ENCODE measurements at regions not wholly inside any gene's neighbourhood (a gene's known extent, or its start where the extent isn't known, plus 50 kb on each side); places are given as distances from the start of the nearest gene placed in this dataset.

DNA sequence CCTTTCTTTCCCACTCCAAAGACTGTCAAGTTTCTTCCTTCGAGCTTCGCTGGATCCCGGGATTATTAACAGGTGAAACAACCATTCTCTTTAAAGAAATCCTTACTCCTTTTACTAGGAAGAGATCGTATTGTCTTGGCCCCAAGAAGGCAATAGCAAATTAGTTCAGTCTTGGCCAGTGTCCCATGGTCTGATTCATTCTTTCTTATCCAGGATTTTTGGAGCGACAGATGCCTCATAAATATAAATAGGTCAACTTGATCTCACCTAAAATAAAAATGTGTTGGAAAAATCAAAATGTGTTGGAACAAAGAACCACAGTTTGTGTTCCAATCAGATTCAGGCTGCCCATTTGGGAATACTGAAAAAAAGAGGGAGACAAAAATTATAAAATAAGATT, 140.1 kb upstream of the TMEM108 start:
- whole genome bisulfite sequencing (ENCODE audit: low lambda C conversion rate, missing lambda C conversion rate): 93% methylated on average over 5 of the region's 5 CpGs
- no peak overlapping the region for H3K4me2 ChIP-seq

DNA sequence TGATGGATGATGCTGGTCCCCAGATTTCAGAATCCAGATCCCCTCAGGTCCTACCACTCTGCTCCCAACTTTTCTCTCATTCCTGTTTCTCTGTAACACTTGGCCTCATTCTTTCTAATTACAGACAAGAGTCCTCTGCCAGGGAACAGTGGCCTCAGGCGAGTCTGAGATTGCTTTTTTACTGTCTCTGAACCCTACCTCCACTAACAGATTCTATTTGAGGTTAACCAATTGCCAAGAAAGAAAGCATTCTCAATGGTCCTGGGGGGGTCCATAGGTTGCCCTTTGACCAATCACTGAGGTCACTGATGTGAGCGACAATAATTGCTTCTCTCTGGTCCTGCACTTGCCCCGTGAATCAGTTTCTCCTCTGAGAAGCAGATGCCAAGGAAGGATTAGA, 145.2 kb upstream of the TMEM108 start:
- H3K9me2 ChIP-seq (replicated peaks; ENCODE audit: insufficient read depth): no peaks in the 10 kb centered on the region
- no peaks in the 10 kb centered on the region for H3K4me1 ChIP-seq (ENCODE audit: insufficient read depth)
- DNase-seq (ENCODE audit: low spot score): no peak
- H3K4me3 ChIP-seq: no peak overlapping the region
- no peaks in the 10 kb centered on the region for H3K36me3 ChIP-seq (replicated peaks; ENCODE audit: insufficient read depth, low read depth)
- H3K27me3 ChIP-seq: no peaks in the 10 kb centered on the region
- no peak overlapping the region for H3K27ac ChIP-seq
- no peak overlapping the region for H2AFZ ChIP-seq
- 57% methylated on average over 3 of the region's 3 CpGs for WGBS (ENCODE audit: low lambda C conversion rate, missing lambda C conversion rate)
- H4K20me1 ChIP-seq (ENCODE audit: insufficient read depth, poor library complexity, severe bottlenecking): no peaks in the 10 kb centered on the region
- no peak for TF ChIP-seq EZH2phosphoT487 (IDR thresholded peaks at IDR 0.05; ENCODE audit: low read depth, severe bottlenecking, unreplicated experiment)
- no peak for TF ChIP-seq EZH2 (IDR thresholded peaks at IDR 0.05; ENCODE audit: borderline replicate concordance)
- TF ChIP-seq, protein P1, sequence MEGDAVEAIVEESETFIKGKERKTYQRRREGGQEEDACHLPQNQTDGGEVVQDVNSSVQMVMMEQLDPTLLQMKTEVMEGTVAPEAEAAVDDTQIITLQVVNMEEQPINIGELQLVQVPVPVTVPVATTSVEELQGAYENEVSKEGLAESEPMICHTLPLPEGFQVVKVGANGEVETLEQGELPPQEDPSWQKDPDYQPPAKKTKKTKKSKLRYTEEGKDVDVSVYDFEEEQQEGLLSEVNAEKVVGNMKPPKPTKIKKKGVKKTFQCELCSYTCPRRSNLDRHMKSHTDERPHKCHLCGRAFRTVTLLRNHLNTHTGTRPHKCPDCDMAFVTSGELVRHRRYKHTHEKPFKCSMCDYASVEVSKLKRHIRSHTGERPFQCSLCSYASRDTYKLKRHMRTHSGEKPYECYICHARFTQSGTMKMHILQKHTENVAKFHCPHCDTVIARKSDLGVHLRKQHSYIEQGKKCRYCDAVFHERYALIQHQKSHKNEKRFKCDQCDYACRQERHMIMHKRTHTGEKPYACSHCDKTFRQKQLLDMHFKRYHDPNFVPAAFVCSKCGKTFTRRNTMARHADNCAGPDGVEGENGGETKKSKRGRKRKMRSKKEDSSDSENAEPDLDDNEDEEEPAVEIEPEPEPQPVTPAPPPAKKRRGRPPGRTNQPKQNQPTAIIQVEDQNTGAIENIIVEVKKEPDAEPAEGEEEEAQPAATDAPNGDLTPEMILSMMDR (IDR thresholded peaks at IDR 0.05; ENCODE audit: poor library complexity): no peak
- H3K9me3 ChIP-seq (ENCODE audit: low read depth): no peaks in the 10 kb centered on the region
- H3K79me2 ChIP-seq: no peaks in the 10 kb centered on the region
- H3K4me2 ChIP-seq: no peak overlapping the region

More for the DNA sequence above, 140.1 kb upstream of the TMEM108 start:
- no peak overlapping the region for H2AFZ ChIP-seq
- no peak for DNase-seq (ENCODE audit: low spot score)
- no peaks in the 10 kb centered on the region for H4K20me1 ChIP-seq (ENCODE audit: insufficient read depth, poor library complexity, severe bottlenecking)
- no peaks in the 10 kb centered on the region for H3K27me3 ChIP-seq
- no peak overlapping the region for H3K4me3 ChIP-seq
- H3K9me2 ChIP-seq (replicated peaks; ENCODE audit: insufficient read depth): no peaks in the 10 kb centered on the region
- no peaks in the 10 kb centered on the region for H3K79me2 ChIP-seq
- no peaks in the 10 kb centered on the region for H3K4me1 ChIP-seq (ENCODE audit: insufficient read depth)
- no peaks in the 10 kb centered on the region for H3K9me3 ChIP-seq (ENCODE audit: low read depth)
- TF ChIP-seq EZH2 (IDR thresholded peaks at IDR 0.05; ENCODE audit: borderline replicate concordance) (no peak), EZH2phosphoT487 (IDR thresholded peaks at IDR 0.05; ENCODE audit: low read depth, severe bottlenecking, unreplicated experiment) (no peak)
- TF ChIP-seq, protein P1 (IDR thresholded peaks at IDR 0.05; ENCODE audit: poor library complexity): no peak
- H3K36me3 ChIP-seq (replicated peaks; ENCODE audit: insufficient read depth, low read depth): no peaks in the 10 kb centered on the region
- no peak overlapping the region for H3K27ac ChIP-seq

DNA sequence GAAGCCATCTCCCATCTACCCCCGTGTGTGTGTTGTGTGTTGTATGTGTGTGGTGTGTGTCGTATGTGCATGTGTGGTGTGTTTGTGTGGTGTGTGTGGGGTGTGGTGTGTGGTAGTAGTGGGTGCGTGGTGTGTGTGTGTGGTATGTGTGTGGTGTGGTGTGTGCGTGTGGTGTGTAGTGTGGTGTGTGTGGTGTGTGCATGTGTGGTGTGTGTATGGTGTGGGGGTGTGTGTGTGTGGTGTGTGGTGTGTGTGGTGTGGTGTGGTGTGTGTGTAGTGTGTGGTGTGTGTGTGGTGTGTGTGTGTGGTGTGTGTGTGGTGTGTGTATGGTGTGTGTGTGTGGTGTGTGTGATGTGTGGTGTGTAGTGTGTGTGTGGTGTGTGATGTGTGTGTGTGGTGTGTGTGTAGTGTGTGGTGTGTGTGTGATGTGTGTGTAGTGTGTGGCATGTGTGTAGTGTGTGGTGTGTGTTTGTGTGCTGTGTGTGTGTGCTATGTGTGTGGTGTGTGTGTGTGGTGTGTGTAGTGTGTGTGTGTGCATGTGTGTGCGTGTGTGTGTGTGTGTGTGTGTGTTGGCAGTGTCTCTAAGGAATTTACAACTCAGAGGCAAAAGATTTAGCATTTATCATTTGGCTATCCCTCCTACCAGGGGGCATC, 156.3 kb upstream of the TMEM108 start:
- DNase-seq (ENCODE audit: low spot score): no peak
- H3K9me2 ChIP-seq (replicated peaks; ENCODE audit: insufficient read depth): no peaks in the 10 kb centered on the region
- H2AFZ ChIP-seq: no peak overlapping the region
- no peaks in the 10 kb centered on the region for H3K4me1 ChIP-seq (ENCODE audit: insufficient read depth)
- no peaks in the 10 kb centered on the region for H3K9me3 ChIP-seq (ENCODE audit: low read depth)
- 68% methylated on average over 5 of the region's 5 CpGs for WGBS (ENCODE audit: low lambda C conversion rate, missing lambda C conversion rate)
- H3K27ac ChIP-seq: no peak overlapping the region
- no peaks in the 10 kb centered on the region for H3K79me2 ChIP-seq
- H3K4me2 ChIP-seq: no peak overlapping the region
- H3K27me3 ChIP-seq: no peaks in the 10 kb centered on the region
- H3K36me3 ChIP-seq (replicated peaks; ENCODE audit: insufficient read depth, low read depth): no peaks in the 10 kb centered on the region
- no peaks in the 10 kb centered on the region for H4K20me1 ChIP-seq (ENCODE audit: insufficient read depth, poor library complexity, severe bottlenecking)
- TF ChIP-seq EZH2 (IDR thresholded peaks at IDR 0.05; ENCODE audit: borderline replicate concordance) (no peak), EZH2phosphoT487 (IDR thresholded peaks at IDR 0.05; ENCODE audit: low read depth, severe bottlenecking, unreplicated experiment) (no peak)
- TF ChIP-seq, protein P1 (IDR thresholded peaks at IDR 0.05; ENCODE audit: poor library complexity): no peak
- no peak overlapping the region for H3K4me3 ChIP-seq

Data from hepatocyte (in vitro differentiated cells).